GM18517 (cell line): ENCODE measurements at regions not wholly inside any gene's neighbourhood (a gene's known extent, or its start where the extent isn't known, plus 50 kb on each side); places are given as distances from the start of the nearest gene placed in this dataset.
"Not testable (repeated sequence)": the region's sequence is repeated elsewhere in the genome, so short reads cannot be mapped to it uniquely, and the experiment has no call there.

Source experiments
- ATAC-seq: cut with Tn5 transposase; IDR thresholded peaks from one replicate; pipeline ENCODE4 v1.9.1; 2021; ENCODE audit warnings: mild to moderate bottlenecking, moderate library complexity; ENCODE audit not compliant: unreplicated experiment

DNA sequence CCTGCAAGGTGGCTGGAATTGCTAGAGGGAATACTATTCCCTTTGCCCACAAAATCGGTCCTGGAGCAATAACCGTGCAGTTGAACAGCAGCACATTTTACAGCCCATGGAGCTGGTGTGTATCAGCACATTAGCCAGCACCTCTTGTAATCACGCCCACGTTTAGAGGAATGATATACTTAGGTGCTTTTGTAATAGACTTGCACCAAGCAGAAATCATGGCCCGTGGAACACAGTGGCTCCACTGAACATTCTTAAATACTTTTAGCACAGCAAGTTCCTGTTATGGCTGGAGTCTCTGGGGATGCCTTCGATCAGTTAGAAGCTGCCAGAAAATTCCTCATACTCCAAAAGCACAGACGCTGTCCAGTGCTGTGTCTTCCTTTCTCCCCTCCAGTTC, 218.1 kb upstream of the FAM78B start:
- ATAC-seq = no peak

DNA sequence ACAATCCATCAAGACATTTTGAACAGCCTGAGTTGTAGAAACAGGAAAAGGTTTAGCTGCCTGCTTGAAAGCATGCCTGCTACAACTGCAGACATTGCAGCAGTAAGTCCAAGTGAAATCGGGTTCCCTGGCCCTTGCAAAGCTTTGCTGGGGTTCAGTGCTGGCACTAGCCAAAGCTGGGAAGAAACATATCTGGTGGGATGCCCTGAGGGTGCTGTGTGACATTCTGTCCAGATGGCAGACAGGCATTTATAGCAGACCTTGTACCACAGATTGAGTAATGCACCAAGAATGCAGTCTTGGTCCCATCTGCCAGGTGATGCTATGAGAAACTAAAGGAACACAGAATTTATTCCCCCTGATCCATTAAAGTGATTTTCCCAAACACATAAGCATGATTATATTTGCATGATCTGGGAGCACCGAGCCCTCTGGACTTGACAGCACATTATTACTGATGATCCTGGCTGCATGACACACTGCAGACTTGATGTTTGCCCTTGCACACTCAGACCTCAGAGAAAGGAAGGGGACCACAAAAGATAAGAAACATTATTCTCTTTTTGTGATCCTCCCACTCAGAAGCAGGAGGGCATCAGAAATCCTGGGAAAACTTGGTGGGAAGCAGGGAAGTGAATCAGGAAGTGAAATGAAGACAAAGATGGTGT, 223.7 kb upstream of the FAM78B start:
- ATAC-seq = no peak

DNA sequence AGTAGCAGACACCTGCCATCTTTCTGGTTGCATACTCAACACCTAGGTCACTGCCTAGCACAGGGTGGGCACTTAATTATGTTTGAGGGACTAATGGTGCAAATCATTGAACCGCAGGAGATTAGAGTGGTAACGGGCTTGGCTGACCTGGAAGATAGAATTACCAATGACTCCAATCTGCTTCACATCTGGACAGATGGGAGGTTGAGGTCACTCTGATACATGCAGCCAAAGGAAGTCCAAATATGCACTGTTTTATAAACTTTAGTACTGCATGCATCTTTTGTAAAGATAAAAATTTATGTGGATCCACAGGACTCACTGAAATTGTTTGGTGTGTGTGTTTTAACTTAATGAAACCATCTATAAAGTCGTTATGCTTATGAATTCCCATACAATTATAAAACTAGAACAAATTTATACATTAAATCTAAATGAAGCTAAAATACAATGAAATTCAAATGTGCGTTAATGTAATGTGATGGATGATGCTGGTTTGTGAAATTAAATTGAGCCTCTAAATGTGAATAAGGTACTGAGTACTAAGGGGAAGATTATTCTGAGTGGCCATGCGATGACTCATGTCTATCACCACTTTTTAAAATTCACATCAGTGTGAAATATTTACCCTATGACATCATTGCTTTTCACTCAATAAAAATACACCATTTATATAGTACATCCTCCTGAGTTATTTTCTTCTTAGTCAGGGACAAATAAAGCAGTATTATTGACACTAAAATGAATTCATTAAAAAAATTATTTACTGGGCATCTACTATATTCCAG, 224.7 kb upstream of the FAM78B start:
- ATAC-seq = no peak

DNA sequence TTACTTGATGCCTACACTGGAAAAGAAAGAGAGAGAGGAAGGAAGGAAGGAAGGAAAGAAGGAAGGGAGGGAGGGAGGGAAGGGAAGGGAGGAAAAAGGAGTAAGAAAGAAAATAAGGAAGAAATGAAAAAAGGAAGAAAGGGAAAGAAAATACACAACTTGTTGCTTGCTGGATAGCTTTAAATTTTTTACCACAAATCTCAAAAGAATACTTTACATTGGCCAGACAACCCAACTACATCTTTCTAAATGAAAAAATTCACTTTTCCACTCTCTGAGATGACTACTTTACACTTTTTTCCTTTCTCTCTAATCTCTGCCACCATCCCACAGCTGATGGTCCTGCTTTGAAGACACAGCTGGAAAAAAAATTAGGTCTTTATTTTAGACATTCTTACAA, 228.9 kb upstream of the FAM78B start:
- ATAC-seq = no peak

DNA sequence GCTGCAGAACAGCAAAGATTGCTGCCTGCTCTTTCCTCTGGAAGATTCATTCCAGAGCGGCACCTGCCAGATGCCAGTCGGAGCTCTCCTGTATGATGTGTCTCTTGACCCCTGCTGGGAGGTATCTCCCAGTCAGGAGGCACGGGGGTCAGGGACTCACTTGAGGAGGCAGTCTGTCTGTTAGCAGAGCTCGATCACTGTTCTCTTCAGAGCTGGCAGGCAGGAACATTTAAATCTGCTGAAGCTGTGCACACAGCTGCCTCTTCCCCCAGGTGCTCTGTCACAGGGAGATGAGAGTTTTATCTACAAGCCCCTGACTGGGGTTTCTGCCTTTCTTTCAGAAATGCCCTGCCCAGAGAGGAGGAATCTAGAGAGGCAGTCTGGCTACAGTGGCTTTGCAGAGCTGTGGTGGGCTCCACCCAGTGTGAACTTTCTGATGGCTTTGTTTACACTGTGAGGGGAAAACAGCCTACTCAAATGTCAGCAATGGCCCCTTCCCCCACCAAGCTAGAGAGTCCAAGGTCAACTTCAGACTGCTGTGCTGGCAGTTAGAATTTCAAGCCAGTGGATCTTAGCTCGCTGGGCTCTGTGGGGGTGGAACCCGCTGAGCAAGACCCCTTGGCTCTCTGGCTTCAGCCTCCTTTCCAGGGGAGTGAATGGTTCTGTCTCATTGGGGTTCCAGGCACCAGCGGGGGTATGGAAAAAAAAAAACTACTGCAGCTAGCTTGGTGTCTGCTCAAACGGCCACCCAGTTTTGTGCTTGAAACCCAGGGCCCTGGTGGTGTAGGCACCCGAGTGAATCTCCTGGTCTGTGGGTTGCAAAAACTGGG, 242.7 kb upstream of the FAM78B start:
- ATAC-seq = not testable (repeated sequence)

DNA sequence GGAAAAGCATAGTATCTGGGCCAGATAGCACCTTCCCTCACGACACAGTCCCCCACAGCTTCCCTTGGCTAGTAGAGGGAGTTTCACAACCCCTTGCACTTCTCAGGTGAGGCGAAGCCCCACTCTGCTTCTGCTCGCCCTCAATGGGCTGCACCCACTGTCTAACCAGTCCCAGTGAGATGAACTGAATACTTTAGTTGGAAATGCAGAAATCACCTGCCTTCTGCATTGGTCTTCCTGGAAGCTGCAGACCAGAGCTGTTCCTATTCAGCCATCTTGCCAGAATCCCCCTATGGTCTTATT, 243.2 kb upstream of the FAM78B start:
- ATAC-seq = no peak

DNA sequence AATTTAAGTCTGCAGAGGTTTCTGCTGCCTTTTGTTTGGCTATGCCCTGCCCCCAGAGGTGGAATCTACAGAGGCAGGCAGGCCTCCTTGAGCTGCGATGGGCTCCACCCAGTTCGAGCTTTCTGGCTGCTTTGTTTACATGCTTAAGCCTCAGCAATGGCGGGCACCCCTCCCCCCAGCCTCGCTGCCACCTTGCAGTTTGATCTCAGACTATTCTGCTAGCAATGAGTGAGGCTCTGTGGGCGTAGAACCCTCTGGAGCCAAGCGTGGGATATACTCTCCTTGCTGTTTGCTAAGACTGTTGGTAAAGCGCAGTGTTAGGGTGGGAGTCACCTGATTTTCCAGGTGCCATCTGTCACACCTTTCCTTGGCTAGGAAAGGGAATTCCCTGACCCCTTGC, 250.0 kb upstream of the FAM78B start:
- not testable (repeated sequence) for ATAC-seq

DNA sequence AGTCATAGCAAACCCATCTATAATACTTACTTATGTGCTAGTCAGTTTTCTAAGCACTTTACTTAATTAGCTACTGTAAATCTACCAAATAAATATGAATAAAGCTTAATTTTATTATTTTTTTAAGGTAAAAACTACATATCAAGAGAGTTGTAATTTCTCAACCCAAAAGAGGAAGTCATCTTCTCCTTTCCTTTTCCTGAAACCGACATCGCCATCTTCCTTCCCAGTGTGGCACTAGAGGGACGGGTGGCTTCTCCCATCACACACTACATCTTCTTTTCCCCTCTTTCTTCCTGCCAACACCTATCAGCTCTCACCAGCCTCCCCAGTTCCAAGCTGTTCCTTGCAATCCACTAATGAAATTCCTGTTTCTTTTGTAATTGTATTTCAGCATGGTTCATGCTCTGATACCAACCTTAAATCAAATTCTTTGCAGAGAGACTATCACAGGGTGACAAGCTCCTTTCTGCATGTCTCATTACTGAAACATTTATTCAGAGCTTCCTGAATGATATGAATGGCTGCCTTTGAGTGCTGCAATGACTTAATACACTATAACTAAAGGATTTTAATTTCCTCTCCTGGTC, 251.6 kb upstream of the FAM78B start:
- no peak for ATAC-seq

DNA sequence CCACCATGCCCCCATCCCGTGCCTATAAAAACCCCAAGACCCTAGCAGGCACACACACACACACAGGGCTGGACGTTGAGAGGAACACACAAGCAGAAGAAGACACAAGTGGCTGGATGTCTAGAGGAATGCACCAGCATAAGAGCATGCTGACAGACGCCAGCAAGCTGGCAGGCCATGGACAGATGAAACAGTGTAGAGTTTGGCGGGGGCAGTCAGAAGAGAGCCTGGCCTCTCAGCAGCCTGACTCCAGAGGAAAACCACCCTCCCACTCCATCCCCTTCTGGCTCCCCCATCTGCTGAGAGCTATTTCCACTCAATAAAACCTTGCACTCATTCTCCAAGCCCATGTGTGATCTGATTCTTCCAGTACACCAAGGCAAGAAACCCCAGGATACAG, 255.8 kb upstream of the FAM78B start:
- not testable (repeated sequence) for ATAC-seq

DNA sequence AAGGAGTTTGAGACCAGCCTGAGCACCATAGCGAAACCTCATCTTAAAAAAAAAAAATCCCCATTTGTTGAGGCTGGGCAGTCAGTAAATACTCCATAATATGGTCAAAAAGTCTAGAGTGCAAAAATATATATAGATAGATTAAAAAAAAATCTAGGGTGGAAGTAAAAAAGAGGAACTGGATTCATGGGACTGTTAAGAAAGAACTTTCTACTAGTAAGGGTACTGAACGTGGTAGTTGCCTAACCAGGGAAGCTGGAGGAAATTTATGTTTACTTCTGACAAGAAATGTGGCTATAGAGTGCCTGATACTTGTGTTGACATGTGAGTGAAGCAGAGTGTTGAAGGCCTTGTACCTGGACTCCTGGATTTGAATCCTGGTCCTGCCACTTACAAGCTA, 265.9 kb upstream of the FAM78B start:
- no peak for ATAC-seq

DNA sequence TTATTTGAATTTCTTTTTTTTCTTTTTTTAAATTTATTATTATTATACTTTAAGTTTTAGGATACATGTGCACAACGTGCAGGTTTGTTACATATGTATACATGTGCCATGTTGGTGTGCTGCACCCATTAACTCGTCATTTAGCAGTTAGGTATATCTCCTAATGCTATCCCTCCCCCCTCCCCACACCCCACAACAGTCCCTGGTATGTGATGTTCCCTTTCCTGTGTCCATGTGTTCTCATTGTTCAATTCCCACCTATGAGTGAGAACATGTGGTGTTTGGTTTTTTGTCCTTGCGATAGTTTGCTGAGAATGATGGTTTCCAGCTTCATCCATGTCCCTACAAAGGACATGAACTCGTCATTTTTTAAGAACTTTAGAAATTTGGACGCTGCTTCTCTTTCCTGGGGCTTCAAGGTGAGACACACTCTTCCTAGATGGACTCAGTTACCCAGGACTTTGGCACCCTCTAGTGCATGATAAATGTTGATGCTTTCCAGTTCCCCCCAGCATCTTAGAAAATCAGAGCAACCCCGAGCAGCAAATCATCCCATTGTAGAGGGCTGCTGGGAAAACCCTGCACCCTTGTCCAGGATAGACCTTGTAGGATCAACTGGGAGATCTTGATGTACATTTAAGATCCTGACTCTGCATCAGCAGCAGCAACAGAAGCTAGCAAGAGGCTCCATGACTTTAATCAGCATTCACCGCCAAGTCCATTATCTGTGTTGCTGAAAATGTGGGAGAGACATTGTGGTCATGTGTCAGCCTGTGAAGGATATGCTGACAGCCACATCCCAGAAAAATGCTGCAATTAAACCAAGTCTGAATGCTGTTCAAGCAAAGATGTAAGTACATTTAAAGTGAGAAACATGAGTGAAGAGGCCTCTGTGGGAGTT, 266.9 kb upstream of the FAM78B start:
- ATAC-seq = not testable (repeated sequence)

DNA sequence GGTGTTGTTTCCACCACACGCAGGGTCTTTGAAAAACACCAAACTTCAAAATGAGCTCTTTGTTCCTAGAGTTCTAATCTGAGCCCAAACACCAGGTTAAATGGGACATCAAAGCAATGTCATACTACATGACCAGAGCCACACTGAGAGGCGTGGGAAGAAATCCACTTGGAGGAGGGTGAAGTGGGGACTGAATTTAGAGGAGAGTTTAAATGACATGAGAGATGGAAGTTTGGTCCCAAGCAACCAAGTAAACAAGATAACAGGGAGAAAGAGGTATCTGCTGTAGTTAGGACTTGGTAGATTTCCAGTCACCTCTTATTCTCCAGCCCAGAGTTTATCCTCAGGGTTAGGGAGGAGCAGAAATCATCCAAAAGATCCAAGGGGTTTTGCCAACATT, 290.9 kb upstream of the FAM78B start:
- no peak for ATAC-seq

DNA sequence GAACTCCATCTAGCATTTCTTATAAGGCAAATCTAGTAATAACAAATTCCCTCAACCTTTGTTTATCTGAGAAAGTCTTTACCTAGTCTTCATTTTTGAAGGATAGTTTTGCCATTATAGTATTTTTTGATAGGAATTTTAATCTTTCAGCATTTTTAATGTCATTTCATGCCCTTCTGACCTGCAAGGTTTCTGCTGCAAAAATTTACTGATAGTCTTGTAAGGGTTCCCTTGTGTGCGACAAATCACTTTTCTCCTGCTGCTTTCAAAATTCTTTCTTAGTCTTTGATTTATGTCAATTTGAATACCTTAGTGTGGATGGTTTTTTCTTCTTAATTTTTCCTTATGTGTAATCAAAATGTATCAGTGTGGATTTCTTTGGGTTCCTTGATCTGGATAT, 297.5 kb upstream of the FAM78B start:
- no peak for ATAC-seq

DNA sequence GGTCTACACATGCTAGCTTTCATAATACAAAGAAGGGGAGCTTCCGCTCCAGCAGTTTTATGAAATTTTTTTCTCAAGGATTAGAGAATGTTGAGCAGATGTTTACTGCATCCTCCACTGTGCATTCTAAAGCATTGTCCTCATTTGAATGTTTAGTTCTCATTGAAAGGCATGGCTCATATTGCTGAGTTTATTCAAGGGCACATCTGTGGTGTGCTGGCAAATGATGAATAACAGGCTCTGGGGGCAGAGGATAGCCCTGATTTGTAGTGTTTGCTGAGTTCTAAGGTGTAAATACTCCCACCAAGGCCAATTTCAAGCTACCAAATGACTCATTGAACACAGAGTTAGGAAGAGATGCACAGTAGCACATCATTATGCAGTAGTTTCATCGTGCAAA, 303.2 kb upstream of the FAM78B start:
- no peak for ATAC-seq

DNA sequence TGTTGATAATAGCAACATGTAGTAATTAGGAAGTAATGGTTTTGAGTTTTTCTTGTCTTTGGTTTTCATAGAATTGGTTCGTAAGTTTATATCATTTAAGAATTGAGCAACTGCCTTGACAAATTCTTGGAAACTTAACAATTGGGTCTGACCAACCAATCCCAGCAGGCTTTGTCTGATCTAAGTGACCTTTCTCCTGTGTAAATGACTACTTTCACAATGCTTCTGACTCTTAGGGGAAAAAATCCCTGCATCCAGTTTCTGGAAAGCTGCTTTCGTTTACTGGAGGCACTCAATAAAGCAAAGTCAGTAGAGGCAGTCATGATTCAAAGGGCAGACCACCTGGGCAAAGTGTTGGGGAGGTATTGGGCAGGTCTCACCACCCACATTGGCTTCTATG, 303.6 kb upstream of the FAM78B start:
- ATAC-seq = no peak

DNA sequence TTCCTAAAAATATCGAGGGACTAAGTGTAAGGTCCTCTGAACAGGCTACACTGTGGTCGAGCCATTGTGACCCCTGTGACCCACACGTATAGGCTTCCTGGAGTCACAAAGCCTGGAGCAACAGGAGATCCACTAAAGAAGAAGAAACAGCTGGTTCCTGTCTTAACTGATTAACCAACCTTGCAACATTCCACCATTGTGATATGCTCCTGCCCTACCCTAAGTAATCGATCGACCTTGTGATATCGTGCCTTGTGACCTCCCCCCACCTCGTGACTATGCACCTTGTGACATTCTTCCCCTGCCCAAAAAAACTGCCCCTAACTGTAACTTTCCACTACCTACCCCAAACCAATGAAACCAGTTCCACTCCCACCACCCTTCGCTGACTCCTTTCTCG, 304.6 kb upstream of the FAM78B start:
- ATAC-seq = no peak

DNA sequence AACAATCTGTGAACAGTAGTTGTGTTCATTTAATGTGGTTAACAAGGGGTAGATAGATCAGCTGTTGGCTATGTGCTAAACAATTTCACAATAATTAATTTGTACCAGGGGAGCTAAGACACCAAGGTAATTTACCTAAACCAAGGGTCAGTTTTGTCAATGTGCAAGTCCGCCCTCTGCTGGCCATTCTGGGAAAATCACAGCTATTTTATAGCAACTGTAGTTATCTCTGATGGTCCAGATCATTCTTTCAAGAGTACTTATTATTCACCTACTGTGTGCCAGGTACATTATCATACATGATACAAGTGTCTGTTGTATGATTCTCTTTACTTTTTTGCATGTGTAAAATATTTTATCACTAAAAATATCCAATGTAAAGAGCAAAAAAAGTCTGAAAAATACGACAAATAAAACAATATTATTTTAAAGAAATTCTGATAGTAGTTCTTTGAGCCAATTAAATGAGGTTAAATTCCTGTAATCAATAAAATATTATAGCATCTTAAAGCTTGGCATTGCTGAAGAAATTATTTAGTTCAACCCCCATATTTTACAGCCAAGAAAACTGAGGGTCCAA, 312.3 kb upstream of the FAM78B start:
- no peak for ATAC-seq

DNA sequence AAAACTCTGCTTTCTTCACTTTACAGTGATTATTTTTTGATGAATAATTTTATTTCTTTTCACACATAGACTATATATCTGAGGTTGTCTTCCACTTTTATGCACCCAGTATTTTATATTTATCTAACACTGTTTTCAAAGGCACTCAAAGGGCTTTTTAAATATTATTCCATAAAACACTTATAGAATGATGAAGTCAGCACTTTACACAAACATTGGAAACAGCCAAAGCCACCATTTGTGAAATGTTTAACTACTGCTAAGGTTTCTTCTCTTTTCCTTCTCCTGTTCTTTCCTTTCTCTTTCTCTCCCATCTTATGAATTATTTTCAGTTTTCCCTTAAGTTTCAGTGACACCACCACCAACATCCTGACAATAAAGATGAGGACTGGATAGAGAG, 317.7 kb upstream of the FAM78B start:
- ATAC-seq = no peak

DNA sequence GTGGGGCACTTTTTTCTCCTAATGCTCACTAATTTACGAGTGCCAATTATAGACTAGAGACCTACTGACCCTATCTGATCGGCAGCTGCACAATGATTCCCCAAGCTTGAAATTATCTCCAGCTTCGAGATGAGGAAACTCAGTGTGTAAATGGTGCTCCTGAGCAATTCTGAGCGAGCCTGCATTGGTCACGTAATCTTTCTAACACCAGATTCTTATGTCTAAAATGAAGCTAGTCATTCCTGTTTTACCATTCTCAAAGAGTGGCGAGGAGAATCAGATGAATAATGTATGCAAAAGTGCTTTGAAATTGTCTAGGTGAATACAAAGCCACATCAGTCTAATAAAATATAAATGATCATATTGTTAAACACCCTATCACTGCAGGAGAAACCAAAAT, 318.1 kb upstream of the FAM78B start:
- no peak for ATAC-seq

DNA sequence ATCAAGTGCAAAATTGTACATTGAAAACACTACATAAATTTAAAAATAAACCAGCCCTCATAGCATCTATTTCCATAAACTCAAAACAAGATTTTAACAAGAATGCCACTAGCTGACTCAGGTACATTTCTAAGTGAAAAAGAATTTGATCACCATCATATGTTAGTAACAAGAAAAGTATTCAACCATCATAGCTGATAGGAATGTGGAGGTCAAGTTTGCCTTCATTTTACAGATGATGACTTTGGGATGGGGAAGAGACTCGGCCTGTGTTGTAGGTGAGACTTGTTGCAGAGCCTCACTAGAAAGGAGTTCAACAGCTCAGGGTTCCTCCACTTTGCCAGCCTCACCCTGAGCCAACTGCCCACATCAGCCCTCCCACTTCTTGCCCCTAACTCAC, 318.8 kb upstream of the FAM78B start:
- no peak for ATAC-seq
